ENCODE measurements at regions not wholly inside any gene's neighbourhood (a gene's known extent, or its start where the extent isn't known, plus 50 kb on each side); places are given as distances from the start of the nearest gene placed in this dataset.
A peak's percentile ranks its signal among the peaks of the same experiment; 100 is the strongest.

- Mint-ChIP-seq H3K9me3 (ENCODE audit: unreplicated experiment) (peaks cover 4% of the 10 kb centered on the region), H3K4me1 (ENCODE audit: unreplicated experiment) (peaks cover 11% of the 10 kb centered on the region), H3K27ac (ENCODE audit: unreplicated experiment) (no peak overlapping the region), H3K4me3 (ENCODE audit: unreplicated experiment) (no peak overlapping the region), H3K27me3 (ENCODE audit: unreplicated experiment) (peaks cover 1% of the 10 kb centered on the region), H3K36me3 (ENCODE audit: low read depth, unreplicated experiment) (peaks cover 4% of the 10 kb centered on the region)
- no peak for DNase-seq (ENCODE audit: low spot score)
- TF ChIP-seq CTCF (IDR thresholded peaks at IDR 0.05; ENCODE audit: unreplicated experiment) = no peak
Observed at GRCh38 chr14:49485290-49485689, 100.9 kb downstream of the RPS29 start.

- Mint-ChIP-seq H3K27ac (ENCODE audit: unreplicated experiment) (no peak overlapping the region), H3K4me3 (ENCODE audit: unreplicated experiment) (no peak overlapping the region), H3K9me3 (ENCODE audit: unreplicated experiment) (peaks cover 4% of the 10 kb centered on the region), H3K4me1 (ENCODE audit: unreplicated experiment) (peaks cover 5% of the 10 kb centered on the region), H3K36me3 (ENCODE audit: low read depth, unreplicated experiment) (peaks cover 4% of the 10 kb centered on the region), H3K27me3 (ENCODE audit: unreplicated experiment) (peaks cover 3% of the 10 kb centered on the region)
- DNase-seq (ENCODE audit: low spot score) = no peak
- no peak for TF ChIP-seq CTCF (IDR thresholded peaks at IDR 0.05; ENCODE audit: unreplicated experiment)
Observed at GRCh38 chr14:49484180-49484579, 102.0 kb downstream of the RPS29 start.

DNA sequence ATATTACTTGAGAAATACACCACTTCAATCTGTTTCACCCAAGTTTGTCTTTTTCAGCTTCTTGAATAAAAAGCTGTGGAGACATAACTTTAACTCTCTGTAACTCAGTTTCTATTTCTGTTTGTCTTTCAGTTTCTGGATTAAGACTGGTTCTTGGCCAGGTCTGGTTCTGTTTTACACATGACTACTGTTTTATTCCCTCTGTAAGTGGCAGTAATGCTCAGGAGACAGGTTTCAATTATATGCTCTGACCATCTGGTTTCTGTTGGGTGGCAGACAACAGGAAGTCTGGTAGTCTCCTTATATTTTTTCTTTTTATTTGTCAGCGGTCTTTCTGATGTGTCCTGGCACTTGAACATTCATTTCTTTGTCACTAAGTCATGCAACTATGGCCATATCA lies 102.9 kb downstream of the RPS29 start:
- peaks cover 3% of the 10 kb centered on the region for H3K27me3 Mint-ChIP-seq (ENCODE audit: unreplicated experiment)
- H3K4me3 Mint-ChIP-seq (ENCODE audit: unreplicated experiment) = no peak overlapping the region
- no peak for DNase-seq (ENCODE audit: low spot score)
- H3K4me1 Mint-ChIP-seq (ENCODE audit: unreplicated experiment) = peaks cover 3% of the 10 kb centered on the region
- H3K9me3 Mint-ChIP-seq (ENCODE audit: unreplicated experiment) = peaks cover 4% of the 10 kb centered on the region
- H3K36me3 Mint-ChIP-seq (ENCODE audit: low read depth, unreplicated experiment) = peaks cover 4% of the 10 kb centered on the region
- TF ChIP-seq CTCF (IDR thresholded peaks at IDR 0.05; ENCODE audit: unreplicated experiment) = no peak
- no peak overlapping the region for H3K27ac Mint-ChIP-seq (ENCODE audit: unreplicated experiment)

DNA sequence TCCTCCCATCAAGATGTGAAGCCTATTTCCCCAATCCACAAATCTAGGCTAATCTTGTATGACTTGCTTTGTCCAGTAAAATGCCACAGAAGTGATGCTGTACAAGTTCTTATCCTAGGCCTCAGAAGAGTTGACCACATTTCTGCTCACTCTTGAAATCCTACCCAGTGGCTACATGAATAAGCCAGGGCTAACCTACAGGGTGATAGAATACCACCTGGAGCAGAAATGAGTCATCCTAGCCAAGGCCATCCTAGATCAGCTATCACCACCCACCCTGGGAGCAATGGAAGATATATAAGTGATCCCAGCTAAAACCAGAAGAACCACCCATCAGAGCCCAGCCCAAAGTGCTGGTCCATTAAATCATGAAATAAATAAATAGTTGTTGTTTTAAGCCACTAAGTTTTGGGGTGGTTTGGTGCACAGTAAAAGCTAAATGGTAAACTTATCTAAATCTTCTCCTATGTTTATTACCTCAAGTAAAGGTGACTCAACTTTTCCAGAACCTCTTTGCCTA lies 105.1 kb downstream of the RPS29 start:
- peaks cover 3% of the 10 kb centered on the region for H3K27me3 Mint-ChIP-seq (ENCODE audit: unreplicated experiment)
- peaks cover 3% of the 10 kb centered on the region for H3K4me1 Mint-ChIP-seq (ENCODE audit: unreplicated experiment)
- no peak overlapping the region for H3K27ac Mint-ChIP-seq (ENCODE audit: unreplicated experiment)
- H3K36me3 Mint-ChIP-seq (ENCODE audit: low read depth, unreplicated experiment) = peaks cover 4% of the 10 kb centered on the region
- peaks cover 4% of the 10 kb centered on the region for H3K9me3 Mint-ChIP-seq (ENCODE audit: unreplicated experiment)
- H3K4me3 Mint-ChIP-seq (ENCODE audit: unreplicated experiment) = peak overlapping the region; percentile 19
- TF ChIP-seq CTCF (IDR thresholded peaks at IDR 0.05; ENCODE audit: unreplicated experiment) = no peak
- DNase-seq (ENCODE audit: low spot score) = no peak

- H3K36me3 Mint-ChIP-seq (ENCODE audit: low read depth, unreplicated experiment) = peaks cover 4% of the 10 kb centered on the region
- H3K27me3 Mint-ChIP-seq (ENCODE audit: unreplicated experiment) = peaks cover 4% of the 10 kb centered on the region
- no peak overlapping the region for H3K27ac Mint-ChIP-seq (ENCODE audit: unreplicated experiment)
- no peak for TF ChIP-seq CTCF (IDR thresholded peaks at IDR 0.05; ENCODE audit: unreplicated experiment)
- no peak overlapping the region for H3K4me3 Mint-ChIP-seq (ENCODE audit: unreplicated experiment)
- peaks cover 3% of the 10 kb centered on the region for H3K4me1 Mint-ChIP-seq (ENCODE audit: unreplicated experiment)
- no peak for DNase-seq (ENCODE audit: low spot score)
- H3K9me3 Mint-ChIP-seq (ENCODE audit: unreplicated experiment) = peaks cover 4% of the 10 kb centered on the region
Observed at GRCh38 chr14:49480053-49480760, 106.0 kb downstream of the RPS29 start.

All from endothelial cell (in vitro differentiated cells).